ENCODE measurements at regions not wholly inside any gene's neighbourhood (a gene's known extent, or its start where the extent isn't known, plus 50 kb on each side); places are given as distances from the start of the nearest gene placed in this dataset.

DNA sequence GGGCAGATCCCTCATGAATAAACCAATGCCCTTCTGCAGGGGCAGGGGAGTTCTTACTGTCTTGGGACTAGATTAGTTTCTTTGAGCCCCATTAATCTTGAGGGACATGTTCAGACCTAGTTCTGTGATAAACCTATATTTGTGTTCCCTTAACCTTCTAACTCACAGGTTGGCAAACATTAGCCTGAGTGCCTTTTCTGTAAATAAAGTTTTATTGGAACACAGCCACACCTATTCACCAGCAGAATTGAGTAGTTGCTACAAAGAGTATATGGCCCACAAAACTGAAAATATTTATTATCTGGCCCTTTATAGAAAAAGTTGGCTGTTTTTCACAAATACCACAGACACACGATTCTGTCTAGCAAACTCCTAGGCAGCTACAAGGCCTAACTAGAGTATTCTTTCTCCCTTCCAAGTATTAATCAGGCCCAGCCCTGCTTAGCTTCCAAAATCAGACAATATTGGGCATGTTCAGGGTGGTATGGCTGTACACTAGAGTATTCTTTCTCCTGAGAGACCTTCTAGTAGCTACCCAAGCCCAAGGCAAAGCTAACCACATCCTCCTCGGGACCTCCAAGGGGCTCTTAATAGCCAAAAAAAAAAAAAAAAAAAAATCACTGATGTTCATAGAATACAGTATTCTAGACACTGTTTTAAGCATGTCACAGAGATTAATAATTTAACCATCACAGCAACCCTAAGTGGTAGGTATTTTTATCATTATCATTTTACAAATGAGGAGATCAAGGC lies 199.3 kb upstream of the PWP1 start:
- TF ChIP-seq, protein P1, sequence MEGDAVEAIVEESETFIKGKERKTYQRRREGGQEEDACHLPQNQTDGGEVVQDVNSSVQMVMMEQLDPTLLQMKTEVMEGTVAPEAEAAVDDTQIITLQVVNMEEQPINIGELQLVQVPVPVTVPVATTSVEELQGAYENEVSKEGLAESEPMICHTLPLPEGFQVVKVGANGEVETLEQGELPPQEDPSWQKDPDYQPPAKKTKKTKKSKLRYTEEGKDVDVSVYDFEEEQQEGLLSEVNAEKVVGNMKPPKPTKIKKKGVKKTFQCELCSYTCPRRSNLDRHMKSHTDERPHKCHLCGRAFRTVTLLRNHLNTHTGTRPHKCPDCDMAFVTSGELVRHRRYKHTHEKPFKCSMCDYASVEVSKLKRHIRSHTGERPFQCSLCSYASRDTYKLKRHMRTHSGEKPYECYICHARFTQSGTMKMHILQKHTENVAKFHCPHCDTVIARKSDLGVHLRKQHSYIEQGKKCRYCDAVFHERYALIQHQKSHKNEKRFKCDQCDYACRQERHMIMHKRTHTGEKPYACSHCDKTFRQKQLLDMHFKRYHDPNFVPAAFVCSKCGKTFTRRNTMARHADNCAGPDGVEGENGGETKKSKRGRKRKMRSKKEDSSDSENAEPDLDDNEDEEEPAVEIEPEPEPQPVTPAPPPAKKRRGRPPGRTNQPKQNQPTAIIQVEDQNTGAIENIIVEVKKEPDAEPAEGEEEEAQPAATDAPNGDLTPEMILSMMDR (IDR thresholded peaks at IDR 0.05; ENCODE audit: insufficient read depth, low read length, poor library complexity, severe bottlenecking), result no peak
- TF ChIP-seq EZH2phosphoT487 (conservative IDR thresholded peaks at IDR 0.05; ENCODE audit: low read length), result no peak

Measured in SU-DHL-6 (cell line).